HEK293 (cell line): ENCODE measurements at regions not wholly inside any gene's neighbourhood (a gene's known extent, or its start where the extent isn't known, plus 50 kb on each side); places are given as distances from the start of the nearest gene placed in this dataset.

Source experiments
- CTCF ChIA-PET: fragments of 350-600 bp; formaldehyde crosslinking; extraction: SDS; loops from one replicate; lab custom pipeline; 2021; ENCODE audit warnings: antibody characterized with exemption; lab: Yijun Ruan, JAX
- POLR2A ChIA-PET: fragments of 300-600 bp; formaldehyde crosslinking; extraction: SDS; loops from one replicate; lab custom pipeline; 2020; ENCODE audit warnings: antibody characterized with exemption, inconsistent platforms; lab: Yijun Ruan, JAX
- H3K27ac ChIP-seq: fragments of 200-500 bp; sonication (Bioruptor generic); 2 replicates; pipeline ENCODE4 v1.5.1; 2014; ENCODE audit warnings: low read depth, low read length, control low read depth, inconsistent platforms; ENCODE audit errors: extremely low read depth
- H3K36me3 ChIP-seq, 2 experiments: fragments of 200-500 bp in 1 of 2; sonication (Bioruptor generic) in 1 of 2; 1 replicate in 1 of 2; 2 replicates in 1 of 2; pipeline ENCODE4 v1.5.1; 2014 to 2017; ENCODE audit warnings: inconsistent platforms in 2 of 2, low read length in 2 of 2; ENCODE audit not compliant: control insufficient read depth in 2 of 2, insufficient read depth in 1 of 2
- H3K4me1 ChIP-seq: fragments of 200-500 bp; sonication (Bioruptor generic); 2 replicates; pipeline ENCODE4 v1.5.1; 2014; ENCODE audit warnings: mild to moderate bottlenecking, low read length, inconsistent platforms; ENCODE audit not compliant: control insufficient read depth, insufficient read depth
- H3K4me3 ChIP-seq: 2 replicates; pipeline ENCODE4 v1.5.1; 2011; ENCODE audit warnings: low read depth, mild to moderate bottlenecking, control low read depth, low read length, moderate library complexity
- H3K9me3 ChIP-seq: fragments of 200-500 bp; sonication (Bioruptor generic); 2 replicates; pipeline ENCODE4 v1.5.1; 2014; ENCODE audit warnings: low read depth, low read length, inconsistent platforms; ENCODE audit not compliant: control insufficient read depth, insufficient read depth
- GLIS2 ChIP-seq: fragments of 450-650 bp; formaldehyde crosslinking; IDR thresholded peaks from 2 replicates; pipeline ENCODE4 v1.5.1; 2016; ENCODE audit warnings: missing biosample characterization, missing genetic modification characterization
- PATZ1 ChIP-seq: fragments of 450-650 bp; formaldehyde crosslinking; IDR thresholded peaks from 2 replicates; pipeline ENCODE4 v1.5.1; 2016; ENCODE audit warnings: missing biosample characterization, missing genetic modification characterization
- TRIM28 ChIP-seq: IDR thresholded peaks from 2 replicates; pipeline ENCODE4 v1.6.1; 2011; ENCODE audit warnings: low read length, control low read depth, borderline replicate concordance
- ZBTB21 ChIP-seq: fragments of 450-650 bp; formaldehyde crosslinking; IDR thresholded peaks from 2 replicates; pipeline ENCODE4 v1.5.1; 2017; ENCODE audit warnings: missing biosample characterization, missing genetic modification characterization
- ZBTB44 ChIP-seq: fragments of 450-650 bp; IDR thresholded peaks from 2 replicates; pipeline ENCODE4 v1.5.1; 2018; ENCODE audit warnings: missing biosample characterization, mild to moderate bottlenecking, missing genetic modification characterization
- ZFP3 ChIP-seq: fragments of 450-650 bp; formaldehyde crosslinking; IDR thresholded peaks from 2 replicates; pipeline ENCODE4 v1.5.1; 2016; ENCODE audit warnings: low read depth, missing biosample characterization, missing genetic modification characterization
- ZNF169 ChIP-seq: fragments of 450-650 bp; formaldehyde crosslinking; IDR thresholded peaks from 2 replicates; pipeline ENCODE4 v1.5.1; 2016; ENCODE audit warnings: missing biosample characterization, missing genetic modification characterization
- ZNF174 ChIP-seq: fragments of 450-650 bp; formaldehyde crosslinking; IDR thresholded peaks from 2 replicates; pipeline ENCODE4 v1.5.0; 2017; ENCODE audit warnings: missing biosample characterization, mild to moderate bottlenecking, missing genetic modification characterization
- ZNF211 ChIP-seq: fragments of 450-650 bp; formaldehyde crosslinking; IDR thresholded peaks from 2 replicates; pipeline ENCODE4 v1.5.1; 2016; ENCODE audit warnings: low read depth, missing biosample characterization, missing genetic modification characterization
- ZNF302 ChIP-seq: fragments of 450-650 bp; formaldehyde crosslinking; IDR thresholded peaks from 2 replicates; pipeline ENCODE4 v1.5.1; 2016; ENCODE audit warnings: missing biosample characterization, missing genetic modification characterization, low read depth
- ZNF433 ChIP-seq: fragments of 450-650 bp; formaldehyde crosslinking; IDR thresholded peaks from 2 replicates; pipeline ENCODE4 v1.5.1; 2016; ENCODE audit warnings: missing biosample characterization, missing genetic modification characterization, low read depth
- ZNF488 ChIP-seq: fragments of 450-650 bp; formaldehyde crosslinking; IDR thresholded peaks from 2 replicates; pipeline ENCODE4 v1.5.1; 2016; ENCODE audit warnings: missing biosample characterization, missing genetic modification characterization
- ZNF501 ChIP-seq: fragments of 450-650 bp; formaldehyde crosslinking; IDR thresholded peaks from 2 replicates; pipeline ENCODE4 v1.5.1; 2016; ENCODE audit warnings: missing biosample characterization, missing genetic modification characterization
- ZNF610 ChIP-seq: fragments of 450-650 bp; formaldehyde crosslinking; IDR thresholded peaks from 2 replicates; pipeline ENCODE4 v1.5.1; 2016; ENCODE audit warnings: missing biosample characterization, missing genetic modification characterization, borderline replicate concordance
- ZNF645 ChIP-seq: fragments of 450-650 bp; formaldehyde crosslinking; IDR thresholded peaks from 2 replicates; pipeline ENCODE4; 2016; ENCODE audit warnings: missing biosample characterization, missing genetic modification characterization
- ZNF658 ChIP-seq: fragments of 450-650 bp; formaldehyde crosslinking; IDR thresholded peaks from 2 replicates; pipeline ENCODE4; 2016; ENCODE audit warnings: missing biosample characterization, missing genetic modification characterization
- TF ChIP-seq, protein P1 (sequence below): IDR thresholded peaks from 2 replicates; pipeline ENCODE4 v1.6.1; 2011; ENCODE audit warnings: mild to moderate bottlenecking, low read depth, low read length, borderline replicate concordance
- TF ChIP-seq, protein P2 (sequence below): fragments of 450-650 bp; formaldehyde crosslinking; conservative IDR thresholded peaks from 2 replicates; pipeline ENCODE4 v1.5.1; 2016; ENCODE audit warnings: low read depth, missing biosample characterization, missing genetic modification characterization

GRCh38 chr15:91380114-91380513 lies 280.1 kb downstream of the SV2B start:
- Histone ChIP-seq H3K27ac (no peak overlapping the region), H3K4me3 (no peak overlapping the region), H3K9me3 (no peaks in the 10 kb centered on the region), H3K4me1 (no peaks in the 10 kb centered on the region), H3K36me3 (no peaks in the 10 kb centered on the region)
- ChIA-PET CTCF (interaction anchor here (0.6 to 0.7 kb wide), 2 partner anchors 586 to 863 kb away, joined by 3 read pairs; no protein-coding TSS in a partner anchor), POLR2A (no interaction called here)
- TF ChIP-seq, protein P1, sequence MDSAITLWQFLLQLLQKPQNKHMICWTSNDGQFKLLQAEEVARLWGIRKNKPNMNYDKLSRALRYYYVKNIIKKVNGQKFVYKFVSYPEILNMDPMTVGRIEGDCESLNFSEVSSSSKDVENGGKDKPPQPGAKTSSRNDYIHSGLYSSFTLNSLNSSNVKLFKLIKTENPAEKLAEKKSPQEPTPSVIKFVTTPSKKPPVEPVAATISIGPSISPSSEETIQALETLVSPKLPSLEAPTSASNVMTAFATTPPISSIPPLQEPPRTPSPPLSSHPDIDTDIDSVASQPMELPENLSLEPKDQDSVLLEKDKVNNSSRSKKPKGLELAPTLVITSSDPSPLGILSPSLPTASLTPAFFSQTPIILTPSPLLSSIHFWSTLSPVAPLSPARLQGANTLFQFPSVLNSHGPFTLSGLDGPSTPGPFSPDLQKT, result no peak
- TF ChIP-seq ZNF645 (tag by site-specific recombination) (no peak), TRIM28 (no peak), ZNF658 (tag by site-specific recombination) (no peak), ZNF501 (tag by site-specific recombination) (no peak)

DNA sequence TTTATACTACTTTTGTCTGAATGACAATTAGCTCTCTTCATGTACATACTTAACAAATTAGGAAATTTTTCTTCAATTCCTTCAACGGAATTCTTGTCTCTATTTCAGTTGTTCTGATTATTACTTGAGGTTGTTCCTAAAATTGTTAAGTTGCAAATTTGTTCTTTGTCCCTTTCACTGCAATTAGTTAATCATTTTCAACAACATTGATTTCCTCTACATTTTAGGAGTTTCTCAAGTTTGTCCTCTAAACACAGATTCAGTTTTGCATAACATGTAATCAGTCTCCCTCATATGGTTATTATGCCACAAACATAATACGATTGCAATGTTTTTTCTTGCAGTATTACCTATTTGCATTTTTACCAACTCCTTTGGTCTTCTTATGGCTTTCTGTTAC lies 283.5 kb downstream of the SV2B start:
- Histone ChIP-seq H3K36me3 (no peaks in the 10 kb centered on the region), H3K9me3 (no peaks in the 10 kb centered on the region), H3K27ac (no peak overlapping the region), H3K4me3 (no peak overlapping the region), H3K4me1 (no peaks in the 10 kb centered on the region)
- TF ChIP-seq ZNF211 (tag by site-specific recombination), result no peak
- no peak for TF ChIP-seq ZBTB44 (tag by site-specific recombination)
- TF ChIP-seq ZBTB21 (tag by site-specific recombination), result no peak
- no peak for TF ChIP-seq ZNF174 (tag by site-specific recombination)
- TF ChIP-seq ZNF302 (tag by site-specific recombination), result no peak
- TF ChIP-seq ZNF433 (tag by site-specific recombination), result no peak
- TF ChIP-seq GLIS2 (tag by site-specific recombination), result no peak
- TF ChIP-seq ZNF610, result no peak
- TF ChIP-seq ZFP3 (tag by site-specific recombination), result no peak
- ChIA-PET CTCF (interaction anchor here (0.7 kb wide), 1 partner anchor 323 kb away, joined by 4 read pairs; no protein-coding TSS in a partner anchor), POLR2A (no interaction called here)

DNA sequence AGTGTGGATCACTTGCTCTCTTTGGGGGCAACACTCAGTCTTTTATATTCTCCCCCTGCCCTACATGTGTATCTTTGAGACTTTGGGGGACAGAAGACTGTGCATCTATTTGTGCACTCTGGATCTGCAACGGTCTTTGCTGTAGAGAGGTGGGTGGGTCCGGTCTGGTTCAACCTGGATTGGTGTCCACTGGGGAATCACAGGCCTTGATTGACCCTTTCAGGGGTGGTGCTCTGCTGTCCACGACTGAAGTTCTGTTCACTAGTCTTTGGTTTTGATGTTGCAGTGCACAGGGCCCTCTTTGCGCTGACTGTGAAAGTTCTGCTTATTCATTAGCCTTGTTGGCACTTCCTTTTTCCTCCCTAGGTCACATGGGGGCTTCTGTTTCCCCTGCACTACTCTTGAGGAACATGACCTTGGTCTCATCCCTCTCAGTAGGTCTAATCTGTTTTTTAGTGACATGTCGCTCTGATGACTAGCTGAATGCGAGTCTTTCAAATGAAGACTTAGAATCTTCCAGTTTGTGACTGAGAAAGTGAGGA lies 284.2 kb downstream of the SV2B start:
- no peak overlapping the region for H3K4me3 ChIP-seq
- no peaks in the 10 kb centered on the region for H3K9me3 ChIP-seq
- H3K36me3 ChIP-seq, result no peaks in the 10 kb centered on the region
- no peak overlapping the region for H3K27ac ChIP-seq
- H3K4me1 ChIP-seq, result no peaks in the 10 kb centered on the region
- CTCF ChIA-PET, result no interaction called here
- no peak for TF ChIP-seq ZNF169
- TF ChIP-seq, protein P2, sequence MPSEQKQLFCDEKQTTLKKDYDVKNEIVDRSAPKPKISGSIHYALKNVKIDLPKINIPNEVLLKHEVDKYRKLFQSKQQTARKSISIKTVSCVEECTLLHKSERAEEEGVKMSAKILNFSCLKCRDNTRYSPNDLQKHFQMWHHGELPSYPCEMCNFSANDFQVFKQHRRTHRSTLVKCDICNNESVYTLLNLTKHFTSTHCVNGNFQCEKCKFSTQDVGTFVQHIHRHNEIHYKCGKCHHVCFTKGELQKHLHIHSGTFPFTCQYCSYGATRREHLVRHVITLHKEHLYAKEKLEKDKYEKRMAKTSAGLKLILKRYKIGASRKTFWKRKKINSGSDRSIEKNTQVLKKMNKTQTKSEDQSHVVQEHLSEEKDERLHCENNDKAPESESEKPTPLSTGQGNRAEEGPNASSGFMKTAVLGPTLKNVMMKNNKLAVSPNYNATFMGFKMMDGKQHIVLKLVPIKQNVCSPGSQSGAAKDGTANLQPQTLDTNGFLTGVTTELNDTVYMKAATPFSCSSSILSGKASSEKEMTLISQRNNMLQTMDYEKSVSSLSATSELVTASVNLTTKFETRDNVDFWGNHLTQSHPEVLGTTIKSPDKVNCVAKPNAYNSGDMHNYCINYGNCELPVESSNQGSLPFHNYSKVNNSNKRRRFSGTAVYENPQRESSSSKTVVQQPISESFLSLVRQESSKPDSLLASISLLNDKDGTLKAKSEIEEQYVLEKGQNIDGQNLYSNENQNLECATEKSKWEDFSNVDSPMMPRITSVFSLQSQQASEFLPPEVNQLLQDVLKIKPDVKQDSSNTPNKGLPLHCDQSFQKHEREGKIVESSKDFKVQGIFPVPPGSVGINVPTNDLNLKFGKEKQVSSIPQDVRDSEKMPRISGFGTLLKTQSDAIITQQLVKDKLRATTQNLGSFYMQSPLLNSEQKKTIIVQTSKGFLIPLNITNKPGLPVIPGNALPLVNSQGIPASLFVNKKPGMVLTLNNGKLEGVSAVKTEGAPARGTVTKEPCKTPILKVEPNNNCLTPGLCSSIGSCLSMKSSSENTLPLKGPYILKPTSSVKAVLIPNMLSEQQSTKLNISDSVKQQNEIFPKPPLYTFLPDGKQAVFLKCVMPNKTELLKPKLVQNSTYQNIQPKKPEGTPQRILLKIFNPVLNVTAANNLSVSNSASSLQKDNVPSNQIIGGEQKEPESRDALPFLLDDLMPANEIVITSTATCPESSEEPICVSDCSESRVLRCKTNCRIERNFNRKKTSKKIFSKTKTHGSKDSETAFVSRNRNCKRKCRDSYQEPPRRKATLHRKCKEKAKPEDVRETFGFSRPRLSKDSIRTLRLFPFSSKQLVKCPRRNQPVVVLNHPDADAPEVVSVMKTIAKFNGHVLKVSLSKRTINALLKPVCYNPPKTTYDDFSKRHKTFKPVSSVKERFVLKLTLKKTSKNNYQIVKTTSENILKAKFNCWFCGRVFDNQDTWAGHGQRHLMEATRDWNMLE (tag by site-specific recombination), result no peak
- TF ChIP-seq ZNF488, result no peak
- no peak for TF ChIP-seq PATZ1 (tag by site-specific recombination)
- POLR2A ChIA-PET, result no interaction called here
